GM12864 (cell line): ENCODE measurements at regions not wholly inside any gene's neighbourhood (a gene's known extent, or its start where the extent isn't known, plus 50 kb on each side); places are given as distances from the start of the nearest gene placed in this dataset.
"Not testable (repeated sequence)": the region's sequence is repeated elsewhere in the genome, so short reads cannot be mapped to it uniquely, and the experiment has no call there.

Source experiments
- DNase-seq: peaks from one replicate; pipeline ENCODE4 v3.0.0-alpha.2; 2011; ENCODE audit warnings: low read depth
- H3K4me3 ChIP-seq: 2 replicates; pipeline ENCODE4 v1.5.1; 2011; ENCODE audit warnings: mild to moderate bottlenecking, low read depth, low read length, control low read depth
- TF ChIP-seq, protein P1 (sequence below): IDR thresholded peaks from 2 replicates; pipeline ENCODE4 v1.5.1; 2011; ENCODE audit warnings: low read depth, mild to moderate bottlenecking, moderate library complexity, low read length, control low read depth, inconsistent platforms; ENCODE audit errors: missing control alignments

DNA sequence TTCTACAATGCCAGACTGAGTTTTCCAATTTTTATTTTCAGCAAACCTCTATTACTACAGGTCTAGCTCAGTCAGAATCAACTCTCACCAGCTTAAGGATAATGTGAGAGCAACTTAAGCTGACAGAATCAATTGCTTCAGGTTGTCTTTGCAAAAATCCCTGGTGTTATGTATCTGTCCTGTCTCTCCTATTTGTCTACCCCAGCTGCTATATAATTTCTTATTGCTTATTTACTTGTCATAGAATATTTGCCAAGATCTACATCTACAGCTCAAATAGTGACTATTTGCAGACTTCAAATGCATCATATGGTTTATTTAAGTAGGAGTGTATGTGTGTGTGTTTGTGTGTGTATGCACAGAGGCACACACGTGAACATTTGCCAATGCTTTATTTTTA, 54.1 kb downstream of the FOXG1 start:
- no peak for DNase-seq
- TF ChIP-seq, protein P1, sequence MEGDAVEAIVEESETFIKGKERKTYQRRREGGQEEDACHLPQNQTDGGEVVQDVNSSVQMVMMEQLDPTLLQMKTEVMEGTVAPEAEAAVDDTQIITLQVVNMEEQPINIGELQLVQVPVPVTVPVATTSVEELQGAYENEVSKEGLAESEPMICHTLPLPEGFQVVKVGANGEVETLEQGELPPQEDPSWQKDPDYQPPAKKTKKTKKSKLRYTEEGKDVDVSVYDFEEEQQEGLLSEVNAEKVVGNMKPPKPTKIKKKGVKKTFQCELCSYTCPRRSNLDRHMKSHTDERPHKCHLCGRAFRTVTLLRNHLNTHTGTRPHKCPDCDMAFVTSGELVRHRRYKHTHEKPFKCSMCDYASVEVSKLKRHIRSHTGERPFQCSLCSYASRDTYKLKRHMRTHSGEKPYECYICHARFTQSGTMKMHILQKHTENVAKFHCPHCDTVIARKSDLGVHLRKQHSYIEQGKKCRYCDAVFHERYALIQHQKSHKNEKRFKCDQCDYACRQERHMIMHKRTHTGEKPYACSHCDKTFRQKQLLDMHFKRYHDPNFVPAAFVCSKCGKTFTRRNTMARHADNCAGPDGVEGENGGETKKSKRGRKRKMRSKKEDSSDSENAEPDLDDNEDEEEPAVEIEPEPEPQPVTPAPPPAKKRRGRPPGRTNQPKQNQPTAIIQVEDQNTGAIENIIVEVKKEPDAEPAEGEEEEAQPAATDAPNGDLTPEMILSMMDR = no peak
- H3K4me3 ChIP-seq = no peak overlapping the region

GRCh38 chr14:28821993-28822392, 55.4 kb downstream of the FOXG1 start:
- DNase-seq = no peak
- H3K4me3 ChIP-seq = no peak overlapping the region
- TF ChIP-seq, protein P1 = no peak

- H3K4me3 ChIP-seq = no peak overlapping the region
- no peak for DNase-seq
- TF ChIP-seq, protein P1 = no peak
These were observed 56.7 kb downstream of the FOXG1 start for GRCh38 chr14:28823245-28823644.

DNA sequence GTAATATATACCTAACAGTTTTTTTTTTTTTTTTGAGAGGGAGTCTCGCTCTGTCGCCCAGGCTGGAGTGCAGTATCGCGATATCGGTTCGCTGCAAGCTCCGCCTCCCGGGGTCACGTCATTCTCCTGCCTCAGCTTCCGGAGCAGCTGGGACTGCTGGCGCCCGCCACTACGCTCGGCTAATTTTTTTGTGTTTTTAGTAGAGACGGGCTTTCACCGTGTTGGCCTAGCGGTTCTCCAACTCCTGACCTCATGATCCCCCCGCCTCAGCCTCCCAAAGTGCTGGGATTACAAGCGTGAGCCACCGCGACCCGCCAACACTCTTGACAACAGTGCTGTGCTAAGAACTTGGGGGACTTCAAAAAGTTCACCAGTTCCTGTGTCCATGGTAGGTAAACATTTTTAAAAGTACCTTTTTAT, 63.5 kb downstream of the FOXG1 start:
- no peak for DNase-seq
- TF ChIP-seq, protein P1 = no peak
- no peak overlapping the region for H3K4me3 ChIP-seq

DNA sequence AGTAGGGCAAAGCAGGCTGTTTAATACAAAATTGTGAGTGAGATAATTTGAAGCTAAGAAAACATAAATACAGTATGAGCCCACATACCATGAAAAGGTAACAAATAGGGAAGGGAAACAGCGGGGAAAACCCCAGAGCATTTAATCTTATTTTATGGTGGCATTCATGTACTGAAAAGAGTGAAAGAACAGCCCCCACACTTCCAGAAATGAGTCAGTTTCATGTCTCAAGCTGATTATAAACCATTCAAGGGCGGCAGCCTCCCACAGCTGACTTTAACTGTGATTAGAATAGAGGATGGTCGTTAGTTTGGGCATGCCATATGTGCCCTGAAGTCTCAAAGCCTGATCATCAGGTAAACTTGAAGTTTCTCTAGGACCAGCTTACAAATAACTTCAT, 64.5 kb downstream of the FOXG1 start:
- TF ChIP-seq, protein P1 = no peak
- peak; percentile 74 for DNase-seq
- H3K4me3 ChIP-seq = no peak overlapping the region

GRCh38 chr14:28842569-28842968, 76.0 kb downstream of the FOXG1 start:
- DNase-seq, H3K4me3 ChIP-seq: not testable (repeated sequence)

GRCh38 chr14:28867571-28867970, 101.0 kb downstream of the FOXG1 start:
- no peak overlapping the region for H3K4me3 ChIP-seq
- no peak for DNase-seq
- TF ChIP-seq, protein P1 = no peak

DNA sequence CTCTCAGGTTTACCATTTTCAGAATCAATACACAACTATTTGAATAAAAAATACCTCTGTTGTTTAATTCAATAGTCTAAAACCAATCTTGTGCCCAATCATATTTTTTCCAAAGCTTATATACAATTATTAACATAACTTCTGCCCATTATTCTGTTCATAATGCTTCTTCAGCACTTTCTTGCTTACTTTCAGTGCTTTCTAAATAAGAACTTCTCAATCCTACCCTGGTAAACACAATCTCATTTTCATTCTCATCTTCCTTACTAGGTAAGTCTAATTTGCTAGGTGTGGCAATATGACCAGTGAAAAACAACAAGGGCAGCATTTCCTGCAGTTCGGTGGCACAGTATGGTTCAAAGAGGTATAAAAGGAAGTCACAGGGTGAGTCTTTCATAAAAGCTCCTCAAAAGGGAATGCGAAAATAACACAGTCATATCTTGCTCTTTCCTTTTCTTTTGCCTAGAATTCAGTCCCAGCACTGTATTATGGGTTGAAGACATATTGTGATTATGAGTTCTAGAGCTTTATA, 103.5 kb downstream of the FOXG1 start:
- TF ChIP-seq, protein P1 = no peak
- no peak for DNase-seq
- no peak overlapping the region for H3K4me3 ChIP-seq
